Spleen (tissue), 11 donors: ENCODE measurements at regions not wholly inside any gene's neighbourhood (a gene's known extent, or its start where the extent isn't known, plus 50 kb on each side); places are given as distances from the start of the nearest gene placed in this dataset.

Source experiments
- DNase-seq: peaks from one replicate; pipeline ENCODE4 v3.0.0-alpha.2; 2020
- H3K27ac ChIP-seq, 8 donors: fragments of 200-600 bp; sonication (generic) in 7 of 8; 1 replicate in 4 of 8; 2 replicates in 4 of 8; pipeline versions ENCODE4 v1.5.0 to v1.8.0; 2016 to 2021; ENCODE audit warnings: inconsistent platforms in 4 of 8, mild to moderate bottlenecking in 4 of 8, moderate library complexity in 1 of 8
- H3K27me3 ChIP-seq, 7 donors: fragments of 200-600 bp; sonication (generic) in 6 of 7; replicated peaks in 1 of 7; 1 replicate in 4 of 7; 2 replicates in 3 of 7; pipeline versions ENCODE4 v1.5.0 to v1.8.0; 2016 to 2021; ENCODE audit warnings: inconsistent platforms in 3 of 7, mild to moderate bottlenecking in 1 of 7
- H3K36me3 ChIP-seq, 6 donors: fragments of 200-600 bp; sonication (generic) in 5 of 6; 1 replicate in 4 of 6; 2 replicates in 2 of 6; pipeline versions ENCODE4 v1.5.0 to v1.8.0; 2016 to 2021; ENCODE audit warnings: inconsistent platforms in 2 of 6
- H3K4me1 ChIP-seq, 6 donors: fragments of 200-600 bp; sonication (generic) in 5 of 6; 1 replicate in 3 of 6; 2 replicates in 3 of 6; pipeline versions ENCODE4 v1.5.0 to v1.8.0; 2016 to 2021; ENCODE audit warnings: inconsistent platforms in 3 of 6
- H3K4me3 ChIP-seq, 8 donors: fragments of 200-600 bp; sonication (generic) in 7 of 8; 1 replicate in 4 of 8; 2 replicates in 4 of 8; pipeline versions ENCODE4 v1.5.0 to v1.8.0; 2016 to 2021; ENCODE audit warnings: inconsistent platforms in 4 of 8, mild to moderate bottlenecking in 4 of 8, moderate library complexity in 2 of 8
- H3K9me3 ChIP-seq, 8 donors: fragments of 200-600 bp; sonication (generic) in 7 of 8; 1 replicate in 4 of 8; 2 replicates in 4 of 8; pipeline versions ENCODE4 v1.5.0 to v1.8.0; 2016 to 2021; ENCODE audit warnings: inconsistent platforms in 4 of 8
- POLR2A ChIP-seq, 3 donors: fragments of 450-650 bp; IDR thresholded peaks; one replicate each; pipeline ENCODE4 v1.5.1; 2017; ENCODE audit warnings: antibody characterized with exemption in 3 of 3, mild to moderate bottlenecking in 1 of 3
- POLR2AphosphoS5 ChIP-seq, 3 donors: sonication (generic); formaldehyde crosslinking; IDR thresholded peaks; one replicate each; pipeline ENCODE4 v1.5.1; 2017; ENCODE audit warnings: antibody characterized with exemption in 3 of 3
- WGBS, 5 donors: extraction: QIAGEN DNeasy Blood & Tissue Kit in 3 of 5; methylation state at CpG; one replicate each; pipeline versions ENCODE4 v1.1.5 to v1.1.7; 2013 to 2018; 5-methylcytosine and 5-hydroxymethylcytosine counted together
- intact Hi-C: fragments of 100-400 bp; cut with DNase I; formaldehyde crosslinking; loops from one replicate; pipeline ENCODE4 v1.15.0; 2023; ENCODE audit warnings: low total_unique reads
- TF ChIP-seq, protein P1 (sequence below), 11 experiments: fragments of 200-600 bp in 7 of 11; fragments of 450-650 bp in 4 of 11; sonication (generic) in 4 of 11; IDR thresholded peaks in 8 of 11; conservative IDR thresholded peaks in 3 of 11; 1 replicate in 7 of 11; 2 replicates in 4 of 11; pipeline versions ENCODE4 v1.4.0 to v1.8.0; 2016 to 2021; ENCODE audit warnings: antibody characterized with exemption in 11 of 11, inconsistent platforms in 4 of 11, mild to moderate bottlenecking in 1 of 11
- donor health status: healthy with polysubstance abuse.
- donor health status: DM: no; HTN: no; CAD: no; lungs with moderate emphysema.
- donor health status: DM: no; HTN: no; CAD: no.
- donor health status: Bipolar disorder and iron deficiency.
- donor health status: healthy.
- donor health status: DM: no; HTN: no; CAD: no.
- donor health status: DM: yes; HTN: yes; CAD: no.

DNA sequence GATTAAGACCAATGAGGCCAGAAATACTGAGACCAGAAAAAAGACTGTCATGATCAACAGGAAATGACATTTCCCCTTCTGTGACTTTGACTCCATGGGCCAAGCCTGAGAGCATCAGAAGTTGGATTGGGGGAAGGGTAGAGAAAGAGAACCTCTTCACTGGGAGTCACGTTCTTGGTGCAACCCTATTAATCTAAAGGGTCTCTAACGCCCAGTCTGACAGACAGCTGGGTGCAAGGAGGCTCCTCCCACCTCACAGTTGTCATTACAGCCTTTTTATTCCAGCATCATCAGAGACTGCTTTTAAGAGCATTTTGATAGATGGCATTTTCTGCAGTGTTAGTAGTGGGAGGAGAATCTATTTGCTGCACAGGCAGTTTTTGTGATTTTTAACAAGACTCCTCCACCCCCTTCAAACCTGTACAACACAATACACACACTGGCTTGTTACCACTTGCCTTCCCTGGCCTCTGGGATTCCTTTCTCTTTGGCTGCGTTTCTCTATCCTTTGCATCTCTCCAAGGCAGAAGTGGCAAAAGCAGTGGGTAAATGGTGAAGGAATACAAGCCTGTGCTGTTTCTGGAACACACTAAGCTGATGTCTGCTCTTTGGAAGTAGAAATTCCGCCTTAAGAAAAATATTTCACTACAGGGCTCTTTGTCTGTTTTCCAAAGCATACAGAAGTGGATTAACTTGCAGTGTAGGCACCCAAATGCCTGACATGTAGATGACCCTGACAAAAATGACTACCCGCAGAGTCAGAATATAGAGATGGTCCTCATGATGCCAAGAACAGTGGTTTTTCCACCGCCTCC, 310.4 kb upstream of the ZNF608 start:
- Histone ChIP-seq H3K27me3 (no peaks in the 10 kb centered on the region), H3K4me1 (peaks cover 0 to 12% (median 0%) of the 10 kb centered on the region in 6 donors), H3K4me3 (no peak overlapping the region), H3K36me3 (no peaks in the 10 kb centered on the region), H3K9me3 (no peaks in the 10 kb centered on the region), H3K27ac (peak overlapping the region in 1 of 8 donors; percentile 51)
- intact Hi-C loops, result no loop called here
- TF ChIP-seq, protein P1, sequence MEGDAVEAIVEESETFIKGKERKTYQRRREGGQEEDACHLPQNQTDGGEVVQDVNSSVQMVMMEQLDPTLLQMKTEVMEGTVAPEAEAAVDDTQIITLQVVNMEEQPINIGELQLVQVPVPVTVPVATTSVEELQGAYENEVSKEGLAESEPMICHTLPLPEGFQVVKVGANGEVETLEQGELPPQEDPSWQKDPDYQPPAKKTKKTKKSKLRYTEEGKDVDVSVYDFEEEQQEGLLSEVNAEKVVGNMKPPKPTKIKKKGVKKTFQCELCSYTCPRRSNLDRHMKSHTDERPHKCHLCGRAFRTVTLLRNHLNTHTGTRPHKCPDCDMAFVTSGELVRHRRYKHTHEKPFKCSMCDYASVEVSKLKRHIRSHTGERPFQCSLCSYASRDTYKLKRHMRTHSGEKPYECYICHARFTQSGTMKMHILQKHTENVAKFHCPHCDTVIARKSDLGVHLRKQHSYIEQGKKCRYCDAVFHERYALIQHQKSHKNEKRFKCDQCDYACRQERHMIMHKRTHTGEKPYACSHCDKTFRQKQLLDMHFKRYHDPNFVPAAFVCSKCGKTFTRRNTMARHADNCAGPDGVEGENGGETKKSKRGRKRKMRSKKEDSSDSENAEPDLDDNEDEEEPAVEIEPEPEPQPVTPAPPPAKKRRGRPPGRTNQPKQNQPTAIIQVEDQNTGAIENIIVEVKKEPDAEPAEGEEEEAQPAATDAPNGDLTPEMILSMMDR (IDR thresholded peaks at IDR 0.05 in 8 of 11, conservative IDR thresholded peaks at IDR 0.05 in 3 of 11), result no peak
- no peak for TF ChIP-seq POLR2AphosphoS5 (IDR thresholded peaks at IDR 0.05)
- TF ChIP-seq POLR2A (IDR thresholded peaks at IDR 0.05), result no peak
- WGBS, 5 donors, result 75 to 84% (median 81%) methylated on average over 6 of the region's 6 CpGs
- no peak for DNase-seq

DNA sequence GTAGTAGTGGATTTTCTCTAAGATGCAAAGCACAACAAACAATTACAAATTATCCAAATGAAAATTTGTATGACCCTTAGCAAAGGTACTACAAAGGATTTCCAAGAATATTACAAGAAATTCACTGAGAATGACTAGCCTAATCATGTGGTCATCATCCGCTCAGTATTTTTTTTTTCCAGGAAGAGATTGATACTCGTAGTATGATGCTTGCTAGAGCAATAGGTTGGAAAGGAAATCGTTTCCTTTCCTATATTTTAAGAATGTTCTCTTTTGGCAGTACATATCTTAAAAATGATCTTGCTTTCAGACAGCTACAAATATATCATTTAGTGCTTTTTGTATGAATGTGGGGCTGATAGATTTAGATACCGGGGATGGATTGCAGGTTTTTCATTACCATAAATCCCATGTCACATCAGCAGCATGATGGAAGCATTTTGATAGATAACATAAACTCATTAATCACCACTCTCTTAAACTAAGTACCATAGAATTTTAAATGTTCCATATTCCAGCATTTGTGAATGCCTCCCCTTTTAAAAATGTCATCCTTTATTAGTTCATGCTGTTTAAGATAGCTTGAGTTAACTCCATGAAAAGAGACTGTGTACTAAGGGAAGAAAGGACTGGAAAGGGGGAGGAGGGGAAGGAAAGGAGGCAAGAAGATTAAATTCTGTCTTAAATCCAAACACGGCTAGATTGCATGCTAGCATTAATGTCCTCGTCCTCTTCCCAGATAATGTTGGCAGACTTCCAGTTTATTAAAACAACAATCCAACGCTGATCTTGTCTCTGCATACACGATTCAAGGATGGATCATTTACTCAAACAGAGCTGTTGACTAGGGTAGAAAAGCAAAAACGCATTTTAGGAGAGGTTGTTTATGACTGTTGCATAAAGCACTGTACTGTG, 311.7 kb upstream of the ZNF608 start:
- Histone ChIP-seq H3K27ac (no peak overlapping the region), H3K4me1 (peaks cover 0 to 12% (median 0%) of the 10 kb centered on the region in 6 donors), H3K36me3 (no peaks in the 10 kb centered on the region), H3K27me3 (no peaks in the 10 kb centered on the region), H3K4me3 (no peak overlapping the region), H3K9me3 (no peaks in the 10 kb centered on the region)
- WGBS, 5 donors, result 51 to 71% (median 58%) methylated on average over 9 of the region's 9 CpGs
- TF ChIP-seq, protein P1 (IDR thresholded peaks at IDR 0.05 in 8 of 11, conservative IDR thresholded peaks at IDR 0.05 in 3 of 11), result no peak
- no peak for TF ChIP-seq POLR2AphosphoS5 (IDR thresholded peaks at IDR 0.05)
- TF ChIP-seq POLR2A (IDR thresholded peaks at IDR 0.05), result no peak
- no peak for DNase-seq
- intact Hi-C loops, result no loop called here

DNA sequence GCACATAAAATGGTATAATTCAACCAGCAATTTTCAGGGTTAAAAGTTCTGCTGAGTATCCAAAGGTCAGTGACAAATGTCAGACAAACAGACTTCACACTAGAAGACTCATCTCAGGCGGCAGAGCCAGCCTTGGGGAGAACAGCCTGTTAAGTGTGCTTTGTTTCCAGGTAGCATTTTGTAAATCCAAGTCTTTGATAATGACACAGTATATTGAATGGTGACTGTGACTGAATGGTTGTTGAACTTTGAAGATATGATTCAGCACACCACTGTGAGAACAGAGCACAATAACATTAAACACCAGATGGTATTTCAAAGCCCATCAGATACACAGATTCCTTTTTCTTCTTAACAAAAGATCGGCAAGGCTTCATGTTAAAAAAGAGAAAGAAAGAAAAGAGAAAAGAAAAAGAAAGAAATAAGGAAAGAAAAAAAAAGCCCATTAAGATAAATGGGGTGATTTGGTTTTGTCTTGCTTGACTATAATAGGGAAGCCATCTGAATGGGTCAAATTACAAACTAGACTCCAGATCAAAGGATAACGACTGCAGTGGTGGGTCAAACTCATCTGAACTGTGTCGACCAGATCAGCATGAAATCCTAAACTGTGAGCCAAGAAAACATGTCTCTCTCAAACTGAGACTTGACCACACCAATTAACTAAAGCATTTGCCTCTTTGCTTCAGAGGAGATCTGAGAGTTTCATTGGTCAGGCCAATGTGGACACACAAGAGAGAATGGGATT, 313.0 kb upstream of the ZNF608 start:
- Histone ChIP-seq H3K27ac (no peak overlapping the region), H3K27me3 (no peaks in the 10 kb centered on the region), H3K36me3 (no peaks in the 10 kb centered on the region), H3K4me3 (no peak overlapping the region), H3K4me1 (peaks cover 0 to 12% (median 0%) of the 10 kb centered on the region in 6 donors), H3K9me3 (no peaks in the 10 kb centered on the region)
- intact Hi-C loops, result no loop called here
- 70 to 88% (median 79%) methylated on average over 4 of the region's 4 CpGs for WGBS, 5 donors
- TF ChIP-seq, protein P1 (IDR thresholded peaks at IDR 0.05 in 8 of 11, conservative IDR thresholded peaks at IDR 0.05 in 3 of 11), result no peak
- TF ChIP-seq POLR2A (IDR thresholded peaks at IDR 0.05), result no peak
- TF ChIP-seq POLR2AphosphoS5 (IDR thresholded peaks at IDR 0.05), result no peak
- no peak for DNase-seq
